ENCODE measurements at regions not wholly inside any gene's neighbourhood (a gene's known extent, or its start where the extent isn't known, plus 50 kb on each side); places are given as distances from the start of the nearest gene placed in this dataset.

- TF ChIP-seq, protein P1, sequence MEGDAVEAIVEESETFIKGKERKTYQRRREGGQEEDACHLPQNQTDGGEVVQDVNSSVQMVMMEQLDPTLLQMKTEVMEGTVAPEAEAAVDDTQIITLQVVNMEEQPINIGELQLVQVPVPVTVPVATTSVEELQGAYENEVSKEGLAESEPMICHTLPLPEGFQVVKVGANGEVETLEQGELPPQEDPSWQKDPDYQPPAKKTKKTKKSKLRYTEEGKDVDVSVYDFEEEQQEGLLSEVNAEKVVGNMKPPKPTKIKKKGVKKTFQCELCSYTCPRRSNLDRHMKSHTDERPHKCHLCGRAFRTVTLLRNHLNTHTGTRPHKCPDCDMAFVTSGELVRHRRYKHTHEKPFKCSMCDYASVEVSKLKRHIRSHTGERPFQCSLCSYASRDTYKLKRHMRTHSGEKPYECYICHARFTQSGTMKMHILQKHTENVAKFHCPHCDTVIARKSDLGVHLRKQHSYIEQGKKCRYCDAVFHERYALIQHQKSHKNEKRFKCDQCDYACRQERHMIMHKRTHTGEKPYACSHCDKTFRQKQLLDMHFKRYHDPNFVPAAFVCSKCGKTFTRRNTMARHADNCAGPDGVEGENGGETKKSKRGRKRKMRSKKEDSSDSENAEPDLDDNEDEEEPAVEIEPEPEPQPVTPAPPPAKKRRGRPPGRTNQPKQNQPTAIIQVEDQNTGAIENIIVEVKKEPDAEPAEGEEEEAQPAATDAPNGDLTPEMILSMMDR (IDR thresholded peaks at IDR 0.05; ENCODE audit: low read depth, low read length), result no peak
- TF ChIP-seq POLR2A (IDR thresholded peaks at IDR 0.05; ENCODE audit: extremely low read depth, insufficient read length) (no peak), MYC (IDR thresholded peaks at IDR 0.05; ENCODE audit: low read depth, low read length) (no peak)
Measured at GRCh38 chr10:4671451-4672145, 154.4 kb upstream of the AKR1E2 start.

Data from NB4 (cell line).